Right atrium auricular region (tissue), 2 donors: ENCODE measurements at regions not wholly inside any gene's neighbourhood (a gene's known extent, or its start where the extent isn't known, plus 50 kb on each side); places are given as distances from the start of the nearest gene placed in this dataset.

Source experiments
- DNase-seq: peaks from one replicate; pipeline ENCODE4 v3.0.0-alpha.2; 2019; ENCODE audit warnings: low spot score
- H3K27ac ChIP-seq, 2 donors: fragments of 200-600 bp; sonication (generic); 1 replicate in 1 of 2; 2 replicates in 1 of 2; pipeline ENCODE4 v1.5.1; 2016 to 2019
- H3K27me3 ChIP-seq, 2 donors: fragments of 200-600 bp; sonication (generic); one replicate each; pipeline versions ENCODE4 v1.5.1 to v1.6.0; 2017 to 2019
- H3K36me3 ChIP-seq: fragments of 200-600 bp; sonication (generic); one replicate; pipeline ENCODE4 v1.5.1; 2016
- H3K4me1 ChIP-seq, 2 donors: fragments of 200-600 bp; sonication (generic); one replicate each; pipeline versions ENCODE4 v1.5.1 to v1.6.0; 2017 to 2019
- H3K4me3 ChIP-seq, 2 donors: fragments of 200-600 bp; sonication (generic); 1 replicate in 1 of 2; 2 replicates in 1 of 2; pipeline ENCODE4 v1.5.1; 2017 to 2019; ENCODE audit warnings: mild to moderate bottlenecking in 1 of 2, moderate library complexity in 1 of 2
- H3K9me3 ChIP-seq, 2 donors: fragments of 200-600 bp; sonication (generic); one replicate each; pipeline ENCODE4 v1.5.1; 2019
- TF ChIP-seq, protein P1 (sequence below), 2 donors: fragments of 200-600 bp; sonication (generic); IDR thresholded peaks; one replicate each; pipeline ENCODE4 v1.5.1; 2019; ENCODE audit warnings: antibody characterized with exemption in 2 of 2

DNA sequence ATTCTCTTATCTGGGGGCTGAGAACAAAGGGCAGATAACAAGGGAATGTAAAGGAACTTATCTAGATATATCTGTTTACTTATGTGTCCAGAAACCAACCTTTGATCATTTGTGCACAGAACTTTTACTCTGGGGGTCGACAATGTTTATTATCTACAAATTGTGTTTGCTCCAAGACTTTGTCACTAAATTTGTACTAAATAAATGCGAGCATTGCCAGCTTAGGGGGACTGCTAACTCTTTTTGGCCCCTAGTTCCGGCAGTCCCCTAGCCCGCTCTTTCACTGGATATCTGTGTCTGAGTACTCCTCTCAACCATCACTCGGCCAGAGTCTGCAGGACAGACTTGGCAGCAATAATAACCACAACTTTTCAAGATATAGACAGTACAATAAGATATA lies 88.2 kb downstream of the FSCB start:
- Histone ChIP-seq H3K27ac (no peak overlapping the region), H3K36me3 (no peaks in the 10 kb centered on the region), H3K4me1 (no peaks in the 10 kb centered on the region), H3K9me3 (no peaks in the 10 kb centered on the region), H3K4me3 (no peak overlapping the region), H3K27me3 (no peaks in the 10 kb centered on the region)
- TF ChIP-seq, protein P1, sequence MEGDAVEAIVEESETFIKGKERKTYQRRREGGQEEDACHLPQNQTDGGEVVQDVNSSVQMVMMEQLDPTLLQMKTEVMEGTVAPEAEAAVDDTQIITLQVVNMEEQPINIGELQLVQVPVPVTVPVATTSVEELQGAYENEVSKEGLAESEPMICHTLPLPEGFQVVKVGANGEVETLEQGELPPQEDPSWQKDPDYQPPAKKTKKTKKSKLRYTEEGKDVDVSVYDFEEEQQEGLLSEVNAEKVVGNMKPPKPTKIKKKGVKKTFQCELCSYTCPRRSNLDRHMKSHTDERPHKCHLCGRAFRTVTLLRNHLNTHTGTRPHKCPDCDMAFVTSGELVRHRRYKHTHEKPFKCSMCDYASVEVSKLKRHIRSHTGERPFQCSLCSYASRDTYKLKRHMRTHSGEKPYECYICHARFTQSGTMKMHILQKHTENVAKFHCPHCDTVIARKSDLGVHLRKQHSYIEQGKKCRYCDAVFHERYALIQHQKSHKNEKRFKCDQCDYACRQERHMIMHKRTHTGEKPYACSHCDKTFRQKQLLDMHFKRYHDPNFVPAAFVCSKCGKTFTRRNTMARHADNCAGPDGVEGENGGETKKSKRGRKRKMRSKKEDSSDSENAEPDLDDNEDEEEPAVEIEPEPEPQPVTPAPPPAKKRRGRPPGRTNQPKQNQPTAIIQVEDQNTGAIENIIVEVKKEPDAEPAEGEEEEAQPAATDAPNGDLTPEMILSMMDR (IDR thresholded peaks at IDR 0.05): no peak
- no peak for DNase-seq

DNA sequence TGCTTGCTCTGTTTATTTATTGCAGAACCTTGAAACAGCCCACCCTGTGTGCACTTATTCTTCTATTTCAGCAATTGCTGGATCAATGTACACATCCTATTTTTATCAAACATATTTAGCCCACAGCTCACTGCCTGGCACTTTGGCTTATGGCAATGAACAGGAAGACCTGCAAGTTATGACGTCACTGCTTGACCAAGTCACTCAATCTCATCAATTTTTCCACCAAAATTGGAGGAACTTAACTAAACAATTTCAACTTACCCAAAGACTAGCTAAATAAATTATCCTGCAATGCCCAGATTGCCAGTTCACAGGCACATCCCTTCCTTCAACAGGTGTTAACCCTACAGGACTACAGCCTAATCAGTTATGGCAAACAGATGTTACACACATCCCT lies 89.3 kb downstream of the FSCB start:
- TF ChIP-seq, protein P1 (IDR thresholded peaks at IDR 0.05): no peak
- no peaks in the 10 kb centered on the region for H3K9me3 ChIP-seq
- DNase-seq: no peak
- H3K4me3 ChIP-seq: no peak overlapping the region
- H3K4me1 ChIP-seq: no peaks in the 10 kb centered on the region
- no peaks in the 10 kb centered on the region for H3K27me3 ChIP-seq
- H3K36me3 ChIP-seq: no peaks in the 10 kb centered on the region
- no peak overlapping the region for H3K27ac ChIP-seq

DNA sequence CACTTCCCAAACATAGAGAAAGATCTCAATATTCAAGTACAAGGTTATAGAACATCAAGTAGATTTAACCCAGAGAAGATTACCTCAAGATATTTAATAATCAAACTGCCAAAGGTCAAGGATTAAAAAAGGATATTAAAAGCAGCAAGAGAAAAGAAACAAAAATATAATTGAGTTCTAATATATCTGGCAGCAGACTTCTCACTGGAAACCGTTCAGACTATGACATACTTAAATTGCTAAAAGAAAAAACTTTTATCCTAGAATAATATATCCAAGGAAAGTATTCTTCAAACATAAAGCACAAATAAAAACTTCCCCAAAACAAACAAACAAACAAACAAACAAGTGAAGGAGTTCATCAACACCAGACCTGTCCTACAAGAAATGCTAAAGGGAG lies 92.4 kb downstream of the FSCB start:
- Histone ChIP-seq H3K9me3 (no peaks in the 10 kb centered on the region), H3K27me3 (no peaks in the 10 kb centered on the region), H3K4me3 (no peak overlapping the region), H3K36me3 (no peaks in the 10 kb centered on the region), H3K4me1 (no peaks in the 10 kb centered on the region), H3K27ac (no peak overlapping the region)
- no peak for DNase-seq
- TF ChIP-seq, protein P1 (IDR thresholded peaks at IDR 0.05): no peak

DNA sequence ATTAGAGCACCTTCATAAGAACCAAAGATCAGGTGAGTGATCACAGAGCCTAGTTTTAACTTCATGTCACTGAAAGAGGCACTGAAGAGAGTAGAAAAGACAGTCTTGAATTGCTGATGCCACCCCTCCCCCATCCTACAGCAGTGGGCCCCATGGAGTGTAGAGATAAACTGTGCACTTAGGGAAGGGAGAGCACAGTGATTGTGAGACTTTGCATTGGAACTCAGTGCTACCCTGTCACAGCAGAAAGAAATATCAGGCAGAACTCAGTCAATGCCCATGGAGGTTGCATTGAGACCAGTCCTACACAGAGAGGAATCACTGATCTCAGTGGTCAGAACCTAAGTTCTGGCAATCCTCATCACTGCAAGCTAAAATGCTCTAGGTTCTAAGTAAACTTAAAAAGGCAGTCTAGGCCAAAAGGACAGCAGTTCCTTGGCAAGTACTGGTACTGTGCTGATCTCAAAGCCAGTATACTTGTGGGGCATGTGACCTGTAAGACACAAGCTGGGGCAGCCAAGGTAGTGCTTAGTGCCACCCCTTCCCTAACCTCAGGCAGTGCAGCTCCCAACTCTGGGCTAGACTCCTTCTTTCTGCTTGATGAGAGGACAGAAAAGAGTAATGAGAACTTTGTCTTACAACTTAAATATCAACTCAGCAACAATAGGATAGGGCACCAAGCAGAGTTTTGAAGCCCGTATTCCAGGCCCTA lies 94.1 kb downstream of the FSCB start:
- no peaks in the 10 kb centered on the region for H3K27me3 ChIP-seq
- H3K4me1 ChIP-seq: no peaks in the 10 kb centered on the region
- no peak for DNase-seq
- TF ChIP-seq, protein P1 (IDR thresholded peaks at IDR 0.05): no peak
- no peaks in the 10 kb centered on the region for H3K36me3 ChIP-seq
- no peak overlapping the region for H3K4me3 ChIP-seq
- no peak overlapping the region for H3K27ac ChIP-seq
- H3K9me3 ChIP-seq: no peaks in the 10 kb centered on the region

DNA sequence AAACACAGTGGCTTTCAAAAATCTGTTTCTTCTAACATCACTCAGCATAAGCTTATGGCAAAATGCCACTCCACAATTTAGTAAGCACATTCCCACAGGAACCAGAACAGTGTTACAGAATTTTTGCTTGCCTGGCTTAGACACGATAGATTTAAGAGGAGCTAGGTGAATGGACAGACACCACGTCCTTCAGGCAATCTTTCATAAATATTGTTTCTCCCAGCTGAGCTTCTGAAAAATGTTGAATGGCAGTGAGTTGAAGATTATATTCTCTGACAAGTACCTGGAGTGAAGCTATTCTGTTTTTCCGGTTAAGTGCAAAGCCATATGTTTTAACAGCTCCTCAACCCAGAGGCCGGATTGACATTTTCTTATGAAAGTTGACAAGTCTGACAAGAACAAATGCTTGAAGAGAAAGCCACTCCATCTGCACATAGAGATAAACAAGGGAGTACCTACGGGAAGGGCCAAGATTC lies 102.0 kb downstream of the FSCB start:
- Histone ChIP-seq H3K36me3 (no peaks in the 10 kb centered on the region), H3K27me3 (no peaks in the 10 kb centered on the region), H3K4me1 (no peaks in the 10 kb centered on the region), H3K4me3 (no peak overlapping the region), H3K27ac (no peak overlapping the region), H3K9me3 (no peaks in the 10 kb centered on the region)
- no peak for DNase-seq
- TF ChIP-seq, protein P1 (IDR thresholded peaks at IDR 0.05): no peak

DNA sequence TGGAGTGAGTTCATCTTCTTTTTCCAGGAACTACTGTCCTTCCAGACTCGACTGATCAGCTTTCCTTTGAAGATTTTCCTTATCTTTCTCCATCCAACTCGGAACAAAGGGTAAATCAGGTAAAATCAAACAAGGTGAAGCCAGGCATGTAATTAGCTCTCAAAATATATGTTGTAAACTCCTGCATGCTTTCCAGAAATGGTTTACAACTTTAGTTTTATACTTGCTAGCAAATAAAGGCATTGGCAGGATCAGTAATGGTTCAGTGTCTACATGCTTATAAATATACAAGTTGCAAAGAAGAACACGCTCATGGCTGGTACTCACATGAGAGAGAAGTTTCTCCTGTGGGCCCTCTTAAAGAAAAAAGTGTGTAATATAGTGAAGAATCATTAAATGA lies 102.5 kb downstream of the FSCB start:
- Histone ChIP-seq H3K4me3 (no peak overlapping the region), H3K9me3 (no peaks in the 10 kb centered on the region), H3K36me3 (no peaks in the 10 kb centered on the region), H3K27ac (no peak overlapping the region), H3K4me1 (no peaks in the 10 kb centered on the region), H3K27me3 (no peaks in the 10 kb centered on the region)
- TF ChIP-seq, protein P1 (IDR thresholded peaks at IDR 0.05): no peak
- no peak for DNase-seq
